SH-SY5Y (cell line): ENCODE measurements at regions not wholly inside any gene's neighbourhood (a gene's known extent, or its start where the extent isn't known, plus 50 kb on each side); places are given as distances from the start of the nearest gene placed in this dataset.

ENCODE experiments used
- GATA2 ChIP-seq: IDR thresholded peaks from 2 replicates; pipeline ENCODE4 v1.6.1; 2011; ENCODE audit warnings: mild to moderate bottlenecking, low read depth, low read length
- GATA3 ChIP-seq: IDR thresholded peaks from 2 replicates; pipeline ENCODE4 v1.6.1; 2011; ENCODE audit warnings: low read depth, mild to moderate bottlenecking, low read length, moderate library complexity

DNA sequence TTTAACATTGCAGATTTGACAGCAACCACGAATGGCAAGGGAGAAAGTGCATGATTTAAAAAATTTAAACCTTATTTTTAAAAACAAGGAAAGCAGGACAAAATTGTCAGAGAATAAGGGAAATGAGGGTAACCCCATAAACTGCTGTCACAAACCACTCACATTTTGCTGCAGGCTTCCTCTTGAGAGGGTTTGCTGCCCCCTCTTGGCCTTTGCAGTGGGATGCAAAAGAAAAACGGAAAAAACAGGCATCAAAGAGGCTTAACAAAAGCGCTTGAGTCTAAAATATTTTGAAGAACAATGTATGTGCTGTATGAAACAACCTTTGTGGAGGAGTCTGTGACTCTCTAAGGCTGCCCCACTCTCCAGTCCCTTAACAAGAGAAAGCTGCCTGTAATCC, 91.6 kb downstream of the TMX3 start:
- TF ChIP-seq GATA3 (no peak), GATA2 (no peak)

DNA sequence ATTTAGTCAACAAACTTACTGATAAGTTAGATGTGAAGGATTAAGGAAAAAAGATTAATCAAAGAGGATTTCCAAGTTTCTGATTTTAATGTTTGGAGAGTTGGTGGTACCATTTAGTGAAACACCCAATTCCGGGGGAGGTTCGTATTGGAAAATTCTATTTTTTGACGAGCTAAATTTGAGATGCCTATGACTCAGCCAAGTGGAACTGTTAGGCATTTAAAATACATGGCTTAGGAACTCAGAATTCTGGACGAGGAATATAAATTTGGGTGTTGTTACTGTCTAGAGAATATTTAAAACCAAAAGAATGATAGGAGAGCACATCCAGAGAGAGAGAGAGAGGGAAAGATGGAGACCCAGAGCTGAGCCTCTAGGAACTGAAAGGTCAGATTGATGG, 103.6 kb downstream of the TMX3 start:
- no peak for TF ChIP-seq GATA2
- TF ChIP-seq GATA3: no peak

DNA sequence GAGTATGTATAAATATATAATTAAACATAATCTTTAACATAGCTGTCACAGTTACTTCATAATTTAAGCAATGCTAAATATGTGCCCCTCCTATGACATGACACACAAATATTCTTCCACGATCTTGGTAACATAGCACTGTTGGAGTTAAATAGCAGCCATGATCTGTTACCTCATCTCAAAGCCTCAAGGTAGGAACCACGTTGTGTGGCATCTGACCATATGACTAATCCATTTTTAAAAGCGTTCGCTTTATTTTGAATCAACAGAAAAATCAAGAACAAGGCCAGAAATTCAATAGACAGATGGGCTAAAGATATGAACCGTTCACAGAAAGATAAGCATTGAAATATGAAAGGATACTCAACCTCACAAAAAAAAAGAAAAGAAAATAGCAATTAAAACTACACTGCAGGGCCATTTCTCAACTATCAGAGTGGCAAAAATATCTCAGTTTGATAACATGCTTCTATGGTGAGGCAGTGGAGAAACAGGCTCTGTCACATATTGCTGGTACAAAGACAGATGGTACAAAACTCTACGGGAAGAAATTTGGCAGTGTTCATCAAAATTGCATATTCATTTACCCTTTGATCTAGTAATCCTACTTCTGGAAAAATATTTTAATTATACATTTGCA, 105.9 kb downstream of the TMX3 start:
- no peak for TF ChIP-seq GATA3
- no peak for TF ChIP-seq GATA2

- TF ChIP-seq GATA3: no peak
- TF ChIP-seq GATA2: no peak
These were observed 107.1 kb downstream of the TMX3 start for GRCh38 chr18:68607852-68608251.

- TF ChIP-seq GATA2 (no peak), GATA3 (no peak)
These were observed 110.7 kb downstream of the TMX3 start for GRCh38 chr18:68604256-68604655.

GRCh38 chr18:68596016-68596415, 118.9 kb downstream of the TMX3 start:
- TF ChIP-seq GATA3 (no peak), GATA2 (no peak)

- TF ChIP-seq GATA3: no peak
- no peak for TF ChIP-seq GATA2
These were observed 126.7 kb downstream of the TMX3 start for GRCh38 chr18:68588169-68588568.

GRCh38 chr18:68583685-68584084, 131.2 kb downstream of the TMX3 start:
- peak; percentile 33; the same call in 1 of the 2 replicates for TF ChIP-seq GATA2
- TF ChIP-seq GATA3: peak; percentile 57

DNA sequence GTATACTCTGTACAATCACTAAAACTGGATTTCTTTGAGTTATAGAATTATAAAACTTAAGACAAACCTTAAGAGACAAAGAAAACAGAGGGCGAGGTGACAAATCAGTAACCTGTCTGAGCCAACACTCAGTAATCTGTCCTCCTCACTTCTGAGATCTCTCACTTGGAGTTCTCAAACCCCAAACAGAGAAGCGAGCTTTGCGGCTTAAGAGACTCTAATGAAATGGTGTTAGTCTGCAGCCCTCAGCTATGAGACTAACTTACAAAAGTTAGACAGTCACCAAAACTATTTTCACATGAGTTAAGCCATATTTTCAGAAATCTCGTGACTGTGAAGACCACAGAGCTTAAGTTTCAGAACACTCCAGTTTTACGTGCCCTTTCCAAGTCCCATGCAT, 140.6 kb downstream of the TMX3 start:
- TF ChIP-seq GATA3 (no peak), GATA2 (no peak)

DNA sequence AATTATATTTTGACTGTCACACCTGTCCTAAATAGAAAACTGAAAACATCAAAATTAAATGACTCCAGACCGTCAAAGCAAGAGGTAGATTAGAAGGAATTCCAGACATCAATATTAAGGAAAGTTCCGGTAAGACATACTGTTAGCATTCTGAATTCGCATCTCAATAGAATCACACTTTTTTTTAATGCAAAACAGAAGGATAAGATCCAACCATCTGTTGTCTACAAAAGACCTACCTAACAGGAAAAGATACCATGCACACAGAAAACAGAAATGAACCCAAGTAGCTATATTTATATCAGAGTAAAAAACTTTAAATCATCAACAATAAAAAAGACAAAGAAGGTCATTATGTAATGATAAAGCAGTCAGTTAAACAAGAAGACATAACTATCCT, 145.0 kb downstream of the TMX3 start:
- TF ChIP-seq GATA2: no peak
- TF ChIP-seq GATA3: no peak

GRCh38 chr18:68568364-68569155, 146.3 kb downstream of the TMX3 start:
- no peak for TF ChIP-seq GATA3

DNA sequence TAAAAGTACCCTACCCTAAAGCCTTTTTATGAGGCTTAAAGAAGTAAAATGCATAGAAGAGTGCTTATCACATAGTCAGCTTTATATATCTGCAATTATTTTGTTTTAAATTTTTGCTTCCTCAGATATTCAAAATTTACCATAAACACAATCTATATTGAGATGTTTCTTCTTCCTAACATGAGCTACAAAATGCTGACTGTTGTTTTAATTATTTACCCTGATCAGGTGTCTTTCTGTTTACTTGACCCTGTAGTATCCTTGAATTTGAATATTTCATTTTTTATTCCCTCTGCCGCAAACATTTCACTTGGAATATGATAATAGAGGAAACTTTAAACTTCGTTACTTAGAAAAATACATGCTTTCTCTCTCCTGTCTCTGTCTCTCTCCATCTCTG, 147.9 kb downstream of the TMX3 start:
- no peak for TF ChIP-seq GATA2
- no peak for TF ChIP-seq GATA3

GRCh38 chr18:68564961-68565360, 149.9 kb downstream of the TMX3 start:
- TF ChIP-seq GATA2: no peak
- no peak for TF ChIP-seq GATA3

DNA sequence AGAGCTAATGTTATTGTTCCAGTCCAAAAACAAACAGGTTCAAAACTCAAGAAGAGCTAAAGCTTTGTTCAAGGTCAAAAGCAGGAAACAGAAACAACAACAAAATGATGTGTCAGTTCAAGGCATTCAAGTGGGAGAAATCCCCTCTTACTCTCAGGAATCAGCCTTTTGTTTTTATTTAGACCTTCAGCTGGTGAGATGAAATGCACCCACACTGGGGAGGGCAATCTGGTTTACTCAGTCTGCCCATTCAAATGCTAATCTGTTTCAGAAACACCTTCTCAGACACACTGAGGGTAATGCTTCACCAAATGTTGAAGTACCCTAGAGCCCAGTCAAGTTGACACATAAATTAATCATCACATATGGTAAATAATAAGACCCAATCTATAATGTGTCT, 150.6 kb downstream of the TMX3 start:
- TF ChIP-seq GATA3 (no peak), GATA2 (no peak)

DNA sequence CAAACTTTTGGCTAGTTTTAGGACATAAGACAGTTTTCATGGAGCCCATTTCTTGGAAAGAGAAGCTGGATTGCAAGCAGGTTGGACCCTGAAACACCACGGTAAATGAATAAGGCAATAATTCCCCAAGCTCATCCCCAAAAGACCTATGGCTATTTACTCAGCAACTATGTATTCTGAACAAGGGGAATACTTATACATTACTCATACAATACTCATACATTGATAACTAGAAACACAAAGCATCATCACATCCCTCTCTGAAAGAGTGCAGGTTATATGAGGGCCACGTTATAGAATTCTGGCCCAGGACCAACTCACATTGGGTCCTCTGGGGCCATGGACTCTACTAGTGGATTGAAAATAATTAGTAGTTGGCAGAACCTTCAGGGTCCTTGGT, 154.8 kb downstream of the TMX3 start:
- TF ChIP-seq GATA3 (no peak), GATA2 (no peak)

DNA sequence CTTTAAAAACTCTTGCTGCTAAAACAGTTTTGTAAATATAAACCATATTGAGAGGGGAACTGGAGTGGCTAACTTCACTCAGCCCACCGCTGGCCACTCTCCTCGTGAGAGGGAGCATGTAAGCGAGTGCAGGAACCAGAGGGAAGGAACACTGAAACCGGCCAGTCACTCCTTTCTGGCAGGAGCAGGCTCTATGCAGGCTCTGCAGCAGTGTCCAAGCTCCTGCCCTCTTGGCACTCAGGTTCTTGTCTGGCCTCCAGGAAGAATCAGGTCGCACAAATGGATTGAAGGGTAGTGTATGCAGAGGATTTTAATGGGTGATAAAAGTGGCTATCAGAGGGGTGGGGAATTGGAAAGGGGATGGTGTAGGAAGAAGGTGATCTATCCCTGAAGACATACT, 157.7 kb downstream of the TMX3 start:
- TF ChIP-seq GATA2: no peak
- no peak for TF ChIP-seq GATA3

DNA sequence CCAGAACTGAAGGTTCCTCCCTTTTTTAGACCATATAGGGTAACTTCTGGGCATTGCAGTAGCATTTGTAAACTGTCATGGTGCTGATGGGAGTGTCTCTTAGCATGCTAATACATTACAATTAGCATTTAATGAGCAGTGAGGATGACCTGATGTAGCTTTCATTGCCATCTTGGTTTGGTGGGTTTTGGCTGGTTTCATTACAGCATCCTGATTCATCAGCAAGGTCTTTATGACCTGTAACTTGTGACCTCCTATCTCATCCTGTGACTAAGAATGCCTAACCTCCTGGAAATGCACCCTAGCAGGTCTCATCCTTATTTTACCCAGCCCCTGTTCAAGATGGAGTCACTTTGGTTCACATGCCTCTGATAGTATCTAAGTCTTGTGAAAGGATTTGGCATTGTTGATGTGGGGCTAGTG, 159.0 kb downstream of the TMX3 start:
- TF ChIP-seq GATA2 (no peak), GATA3 (no peak)
